H1 (cell line): ENCODE measurements at regions not wholly inside any gene's neighbourhood (a gene's known extent, or its start where the extent isn't known, plus 50 kb on each side); places are given as distances from the start of the nearest gene placed in this dataset.

Source experiments
- CTCF ChIA-PET: fragments of 300-600 bp; sonication (Branson Sonifier 250); formaldehyde crosslinking; loops from one replicate; lab custom pipeline; 2021; ENCODE audit not compliant: partially characterized antibody; lab: Charles Lee
- POLR2A ChIA-PET: fragments of 300-600 bp; sonication (Branson Sonifier 250); formaldehyde crosslinking; loops from one replicate; lab custom pipeline; 2021; ENCODE audit warnings: inconsistent platforms; ENCODE audit not compliant: partially characterized antibody; lab: Charles Lee
- DNase-seq, 2 experiments: peaks; one replicate each; pipeline versions ENCODE4 v3.0.0 to v3.0.0-alpha.2; 2010 to 2022; ENCODE audit warnings: low spot score in 2 of 2, low read depth in 1 of 2, mixed read lengths in 1 of 2
- FAIRE-seq: peaks from 2 replicates; lab custom pipeline; 2011; peaks lifted over from hg19 to GRCh38; lab: Jason Lieb, UNC
- H2AFZ ChIP-seq: 2 replicates; pipeline ENCODE4 v1.8.1; 2012; ENCODE audit warnings: low read length, inconsistent platforms
- H2AK5ac ChIP-seq: 2 replicates; pipeline ENCODE4 v1.6.1; 2013; ENCODE audit warnings: low read depth, low read length
- H2BK120ac ChIP-seq: replicated peaks from 2 replicates; pipeline ENCODE3; 2013; ENCODE audit warnings: low read depth, low read length, inconsistent platforms
- H2BK12ac ChIP-seq: 2 replicates; pipeline ENCODE4 v1.6.1; 2013; ENCODE audit warnings: low read depth, low read length
- H2BK15ac ChIP-seq: 2 replicates; pipeline ENCODE4 v1.6.1; 2013; ENCODE audit warnings: low read length
- H2BK20ac ChIP-seq: 2 replicates; pipeline ENCODE4 v1.6.1; 2013; ENCODE audit warnings: low read length
- H2BK5ac ChIP-seq: 2 replicates; pipeline ENCODE4 v1.6.1; 2013; ENCODE audit warnings: low read depth, low read length
- H3K14ac ChIP-seq: 2 replicates; pipeline ENCODE4 v1.6.1; 2013; ENCODE audit warnings: inconsistent platforms; ENCODE audit not compliant: insufficient read length
- H3K18ac ChIP-seq: 2 replicates; pipeline ENCODE4 v1.6.1; 2013; ENCODE audit warnings: low read length; ENCODE audit errors: extremely low read depth
- H3K23ac ChIP-seq: 2 replicates; pipeline ENCODE4 v1.6.1; 2013; ENCODE audit warnings: inconsistent platforms; ENCODE audit not compliant: insufficient read length
- H3K23me2 ChIP-seq: 2 replicates; pipeline ENCODE4 v1.6.1; 2013; ENCODE audit warnings: low read depth, low read length
- H3K27ac ChIP-seq: 2 replicates; pipeline ENCODE4 v1.6.1; 2011; ENCODE audit warnings: low read depth, low read length, inconsistent platforms
- H3K27me3 ChIP-seq, 4 experiments: replicated peaks in 1 of 4; 1 replicate in 1 of 4; 2 replicates in 3 of 4; pipeline versions ENCODE4 v1.6.1 to v1.8.1; 2011 to 2013; ENCODE audit warnings: low read length in 3 of 4, mild to moderate bottlenecking in 3 of 4, inconsistent platforms in 2 of 4, mixed read lengths in 2 of 4, moderate library complexity in 1 of 4; ENCODE audit not compliant: control insufficient read depth in 3 of 4, insufficient read depth in 3 of 4; ENCODE audit errors: extremely low read depth in 1 of 4
- H3K36me3 ChIP-seq, 4 experiments: 2 replicates each; pipeline versions ENCODE4 v1.6.1 to v1.8.1; 2011 to 2013; ENCODE audit warnings: mild to moderate bottlenecking in 4 of 4, low read length in 3 of 4, moderate library complexity in 2 of 4, control low read depth in 1 of 4, inconsistent platforms in 1 of 4; ENCODE audit not compliant: insufficient read depth in 4 of 4, control insufficient read depth in 2 of 4
- H3K4ac ChIP-seq: replicated peaks from 2 replicates; pipeline ENCODE3; 2013; ENCODE audit warnings: low read length, low read depth, mixed read lengths, inconsistent platforms; ENCODE audit not compliant: insufficient read length
- H3K4me1 ChIP-seq, 4 experiments: replicated peaks in 1 of 4; 1 replicate in 1 of 4; 2 replicates in 3 of 4; pipeline versions ENCODE4 v1.6.1 to v1.8.1; 2011 to 2013; ENCODE audit warnings: low read length in 3 of 4, inconsistent platforms in 2 of 4, mixed read lengths in 1 of 4; ENCODE audit not compliant: insufficient read depth in 4 of 4, control insufficient read depth in 3 of 4
- H3K4me2 ChIP-seq, 2 experiments: 2 replicates each; pipeline versions ENCODE4 v1.6.1 to v1.8.1; 2011 to 2013; ENCODE audit warnings: low read depth in 2 of 2, low read length in 2 of 2, control low read depth in 1 of 2, inconsistent platforms in 1 of 2, mild to moderate bottlenecking in 1 of 2; ENCODE audit not compliant: insufficient read depth in 1 of 2
- H3K4me3 ChIP-seq, 4 experiments: fragments of 200-600, 300-600 bp in 1 of 4; sonication (generic), shearing (Covaris generic), sonication (Bioruptor Twin) in 1 of 4; 2 replicates each; pipeline versions ENCODE4 v1.5.1 to v1.8.1; 2011 to 2016; ENCODE audit warnings: low read length in 4 of 4, low read depth in 3 of 4, control low read depth in 2 of 4, inconsistent platforms in 2 of 4, mild to moderate bottlenecking in 2 of 4, mixed read lengths in 1 of 4, moderate library complexity in 1 of 4; ENCODE audit not compliant: insufficient read depth in 2 of 4; ENCODE audit errors: extremely low read depth in 1 of 4
- H3K56ac ChIP-seq: replicated peaks from 2 replicates; pipeline ENCODE3; 2013; ENCODE audit warnings: low read depth, mild to moderate bottlenecking, mixed read lengths, low read length, inconsistent platforms; ENCODE audit not compliant: insufficient read length
- H3K79me1 ChIP-seq: 2 replicates; pipeline ENCODE4 v1.6.1; 2013; ENCODE audit warnings: low read depth, low read length, control low read depth
- H3K79me2 ChIP-seq, 2 experiments: 2 replicates each; pipeline versions ENCODE4 v1.6.1 to v1.8.1; 2012 to 2013; ENCODE audit warnings: low read length in 2 of 2, mild to moderate bottlenecking in 2 of 2, inconsistent platforms in 1 of 2; ENCODE audit not compliant: insufficient read depth in 2 of 2, control insufficient read depth in 1 of 2
- H3K9ac ChIP-seq, 4 experiments: replicated peaks in 1 of 4; 1 replicate in 1 of 4; 2 replicates in 3 of 4; pipeline versions ENCODE4 v1.6.1 to v1.8.1; 2011 to 2013; ENCODE audit warnings: low read depth in 3 of 4, low read length in 3 of 4, control low read depth in 2 of 4, mild to moderate bottlenecking in 2 of 4, moderate library complexity in 2 of 4, inconsistent platforms in 1 of 4; ENCODE audit errors: extremely low read depth in 1 of 4
- H3K9me3 ChIP-seq, 2 experiments: 2 replicates each; pipeline versions ENCODE4 v1.6.1 to v1.8.1; 2012 to 2013; ENCODE audit warnings: mild to moderate bottlenecking in 2 of 2, moderate library complexity in 2 of 2, control low read depth in 1 of 2, inconsistent platforms in 1 of 2, low read depth in 1 of 2, low read length in 1 of 2, mixed read lengths in 1 of 2; ENCODE audit not compliant: insufficient read depth in 2 of 2
- H4K20me1 ChIP-seq, 2 experiments: replicated peaks in 1 of 2; 2 replicates each; pipeline versions ENCODE3 to v1.8.1; 2011 to 2013; ENCODE audit warnings: inconsistent platforms in 2 of 2, low read length in 2 of 2, mild to moderate bottlenecking in 1 of 2; ENCODE audit not compliant: insufficient read depth in 2 of 2, control insufficient read depth in 1 of 2
- H4K5ac ChIP-seq: 2 replicates; pipeline ENCODE4 v1.6.1; 2013; ENCODE audit warnings: low read length, low read depth, mixed read lengths, inconsistent platforms; ENCODE audit not compliant: insufficient read length
- H4K8ac ChIP-seq: 2 replicates; pipeline ENCODE4 v1.8.0; 2013; ENCODE audit warnings: mild to moderate bottlenecking, moderate library complexity, low read length, inconsistent platforms; ENCODE audit not compliant: insufficient read depth; ENCODE audit errors: extremely low read depth
- H4K91ac ChIP-seq: replicated peaks from 2 replicates; pipeline ENCODE3; 2013; ENCODE audit warnings: low read length, mixed read lengths, inconsistent platforms; ENCODE audit not compliant: insufficient read length
- CHD2 ChIP-seq: IDR thresholded peaks from 2 replicates; pipeline ENCODE4 v1.6.1; 2012; ENCODE audit warnings: low read length, improper control_type of control experiment
- SP4 ChIP-seq: IDR thresholded peaks from 2 replicates; pipeline ENCODE4 v1.6.1; 2012; ENCODE audit warnings: low read length, inconsistent platforms
- WGBS, 2 experiments: shearing (Covaris generic) in 1 of 2; methylation state at CpG; one replicate each; pipeline versions ENCODE4 v1.1.6 to v1.1.7; 2013 to 2015; ENCODE audit warnings: low lambda C conversion rate in 2 of 2, mixed read lengths in 2 of 2, inconsistent platforms in 1 of 2, low coverage in 1 of 2, missing lambda C conversion rate in 1 of 2; ENCODE audit not compliant: insufficient replicate concordance in 2 of 2, insufficient coverage in 1 of 2, insufficient read length in 1 of 2; ENCODE audit errors: extremely low coverage in 1 of 2, missing lambda C conversion rate in 1 of 2; 5-methylcytosine and 5-hydroxymethylcytosine counted together
- TF ChIP-seq, protein P1 (sequence below), 3 experiments: IDR thresholded peaks; 1 replicate in 2 of 3; 2 replicates in 1 of 3; pipeline versions ENCODE4 v1.5.1 to v1.6.1; 2011; ENCODE audit warnings: low read length in 3 of 3, mild to moderate bottlenecking in 3 of 3, inconsistent platforms in 2 of 3, low read depth in 1 of 3, moderate library complexity in 1 of 3; ENCODE audit not compliant: insufficient read depth in 1 of 3; ENCODE audit errors: control extremely low read depth in 1 of 3

DNA sequence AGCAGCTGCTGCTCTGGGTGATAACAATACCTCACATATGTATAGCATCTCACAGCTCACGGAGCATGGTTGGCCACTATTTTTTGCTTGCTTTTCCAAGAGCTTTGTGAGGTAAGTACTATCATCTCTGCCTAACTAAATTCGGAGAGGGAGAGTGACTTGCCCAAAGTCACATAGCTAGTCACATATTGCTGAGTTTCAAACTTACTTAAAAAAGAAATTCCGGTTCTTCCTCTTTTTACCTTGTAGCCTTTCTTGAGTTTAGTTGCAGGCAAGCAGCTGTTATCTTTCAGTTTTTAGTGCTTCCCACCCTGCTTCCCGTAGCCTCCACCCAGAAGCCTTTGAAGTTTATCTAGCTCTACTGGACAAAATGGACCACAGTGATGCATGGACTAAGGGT, 309.2 kb downstream of the PDCD6IP start:
- Histone ChIP-seq H4K8ac (no peak overlapping the region), H3K4me2 (no peak overlapping the region), H2BK15ac (no peak overlapping the region), H3K9me3 (no peaks in the 10 kb centered on the region), H3K23me2 (no peaks in the 10 kb centered on the region), H3K27me3 (no peaks in the 10 kb centered on the region), H3K23ac (no peak overlapping the region), H3K4me3 (no peak overlapping the region), H3K4ac (no peak overlapping the region), H3K79me1 (no peaks in the 10 kb centered on the region), H3K14ac (no peak overlapping the region), H3K36me3 (no peaks in the 10 kb centered on the region), H2AFZ (no peak overlapping the region), H4K91ac (no peak overlapping the region), H3K27ac (no peak overlapping the region), H4K5ac (no peak overlapping the region), H2BK120ac (no peak overlapping the region), H3K4me1 (no peaks in the 10 kb centered on the region), H2BK12ac (no peak overlapping the region), H3K18ac (no peak overlapping the region), H2BK20ac (no peak overlapping the region), H2BK5ac (no peak overlapping the region), H3K56ac (no peak overlapping the region), H2AK5ac (no peak overlapping the region), H4K20me1 (no peaks in the 10 kb centered on the region), H3K79me2 (no peaks in the 10 kb centered on the region), H3K9ac (no peak overlapping the region; a peak in 1 of 7 replicates)
- FAIRE-seq (no peak), DNase-seq (no peak)
- 86% methylated on average over 4 of the region's 4 CpGs; no CpG with 5 or more reads in 1 of the 2 experiments for WGBS, 2 experiments
- ChIA-PET CTCF (interaction anchor here (0.7 to 4.3 kb wide), 19 partner anchors 19 to 1160 kb away, joined by 3 to 24 read pairs (median 4); no protein-coding TSS in a partner anchor), POLR2A (no interaction called here)
- TF ChIP-seq SP4 (no peak), CHD2 (no peak)
- TF ChIP-seq, protein P1, sequence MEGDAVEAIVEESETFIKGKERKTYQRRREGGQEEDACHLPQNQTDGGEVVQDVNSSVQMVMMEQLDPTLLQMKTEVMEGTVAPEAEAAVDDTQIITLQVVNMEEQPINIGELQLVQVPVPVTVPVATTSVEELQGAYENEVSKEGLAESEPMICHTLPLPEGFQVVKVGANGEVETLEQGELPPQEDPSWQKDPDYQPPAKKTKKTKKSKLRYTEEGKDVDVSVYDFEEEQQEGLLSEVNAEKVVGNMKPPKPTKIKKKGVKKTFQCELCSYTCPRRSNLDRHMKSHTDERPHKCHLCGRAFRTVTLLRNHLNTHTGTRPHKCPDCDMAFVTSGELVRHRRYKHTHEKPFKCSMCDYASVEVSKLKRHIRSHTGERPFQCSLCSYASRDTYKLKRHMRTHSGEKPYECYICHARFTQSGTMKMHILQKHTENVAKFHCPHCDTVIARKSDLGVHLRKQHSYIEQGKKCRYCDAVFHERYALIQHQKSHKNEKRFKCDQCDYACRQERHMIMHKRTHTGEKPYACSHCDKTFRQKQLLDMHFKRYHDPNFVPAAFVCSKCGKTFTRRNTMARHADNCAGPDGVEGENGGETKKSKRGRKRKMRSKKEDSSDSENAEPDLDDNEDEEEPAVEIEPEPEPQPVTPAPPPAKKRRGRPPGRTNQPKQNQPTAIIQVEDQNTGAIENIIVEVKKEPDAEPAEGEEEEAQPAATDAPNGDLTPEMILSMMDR (IDR thresholded peaks at IDR 0.05; ENCODE audit: control extremely low read depth in 1 of 3, insufficient read depth in 1 of 3, low read depth in 1 of 3, low read length in 3 of 3), result no peak
